Skeletal muscle tissue (tissue), 3 donors: ENCODE measurements at regions not wholly inside any gene's neighbourhood (a gene's known extent, or its start where the extent isn't known, plus 50 kb on each side); places are given as distances from the start of the nearest gene placed in this dataset.

ENCODE experiments used
- H3K27ac ChIP-seq: one replicate; pipeline ENCODE4 v1.7.0; 2013; ENCODE audit warnings: mild to moderate bottlenecking, low read depth, low read length, inconsistent platforms
- H3K27me3 ChIP-seq, 3 donors: one replicate each; pipeline ENCODE4 v1.7.0; 2013; ENCODE audit warnings: low read length in 3 of 3; ENCODE audit not compliant: control insufficient read depth in 3 of 3, insufficient read depth in 3 of 3
- H3K36me3 ChIP-seq, 3 donors: one replicate each; pipeline ENCODE4 v1.7.0; 2013; ENCODE audit warnings: low read length in 3 of 3; ENCODE audit not compliant: control insufficient read depth in 3 of 3, insufficient read depth in 3 of 3
- H3K4me1 ChIP-seq, 3 donors: one replicate each; pipeline ENCODE4 v1.7.0; 2013; ENCODE audit warnings: low read length in 3 of 3, mild to moderate bottlenecking in 3 of 3; ENCODE audit not compliant: control insufficient read depth in 3 of 3, insufficient read depth in 3 of 3
- H3K4me3 ChIP-seq, 3 donors: one replicate each; pipeline ENCODE4 v1.7.0; 2013; ENCODE audit warnings: low read length in 3 of 3
- H3K9ac ChIP-seq, 3 donors: one replicate each; pipeline ENCODE4 v1.7.0; 2013; ENCODE audit warnings: low read length in 3 of 3, mild to moderate bottlenecking in 3 of 3, moderate library complexity in 2 of 3, low read depth in 1 of 3
- H3K9me3 ChIP-seq, 3 donors: one replicate each; pipeline ENCODE4 v1.7.0; 2013; ENCODE audit warnings: low read length in 3 of 3; ENCODE audit not compliant: control insufficient read depth in 3 of 3
- donor health status: Osteomylitis.

DNA sequence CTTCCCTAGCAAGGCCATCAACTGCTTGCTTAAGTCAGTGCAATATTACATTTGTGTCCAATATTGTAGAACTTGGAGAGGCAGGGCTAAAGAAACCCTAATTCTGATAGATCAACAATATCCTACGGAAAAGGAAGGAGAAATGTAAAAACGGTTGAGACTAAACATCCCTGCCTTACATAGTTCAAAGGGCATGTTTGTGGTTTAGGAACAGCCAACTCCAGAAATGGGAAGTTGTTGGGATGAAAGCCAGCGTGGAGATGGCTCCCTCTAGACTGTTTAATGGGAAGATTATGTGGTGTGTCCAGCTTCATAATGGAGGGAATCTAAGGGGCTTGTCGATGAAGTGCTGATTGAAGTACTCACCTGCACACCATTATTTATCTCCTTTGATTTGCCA lies 145.3 kb upstream of the TENT5A start:
- no peak overlapping the region for H3K4me3 ChIP-seq
- H3K27ac ChIP-seq = no peak overlapping the region
- no peaks in the 10 kb centered on the region for H3K27me3 ChIP-seq
- H3K36me3 ChIP-seq = no peaks in the 10 kb centered on the region
- no peaks in the 10 kb centered on the region for H3K9me3 ChIP-seq
- H3K9ac ChIP-seq = no peak overlapping the region
- H3K4me1 ChIP-seq = peaks cover 0 to 7% (median 0%) of the 10 kb centered on the region in 3 donors

DNA sequence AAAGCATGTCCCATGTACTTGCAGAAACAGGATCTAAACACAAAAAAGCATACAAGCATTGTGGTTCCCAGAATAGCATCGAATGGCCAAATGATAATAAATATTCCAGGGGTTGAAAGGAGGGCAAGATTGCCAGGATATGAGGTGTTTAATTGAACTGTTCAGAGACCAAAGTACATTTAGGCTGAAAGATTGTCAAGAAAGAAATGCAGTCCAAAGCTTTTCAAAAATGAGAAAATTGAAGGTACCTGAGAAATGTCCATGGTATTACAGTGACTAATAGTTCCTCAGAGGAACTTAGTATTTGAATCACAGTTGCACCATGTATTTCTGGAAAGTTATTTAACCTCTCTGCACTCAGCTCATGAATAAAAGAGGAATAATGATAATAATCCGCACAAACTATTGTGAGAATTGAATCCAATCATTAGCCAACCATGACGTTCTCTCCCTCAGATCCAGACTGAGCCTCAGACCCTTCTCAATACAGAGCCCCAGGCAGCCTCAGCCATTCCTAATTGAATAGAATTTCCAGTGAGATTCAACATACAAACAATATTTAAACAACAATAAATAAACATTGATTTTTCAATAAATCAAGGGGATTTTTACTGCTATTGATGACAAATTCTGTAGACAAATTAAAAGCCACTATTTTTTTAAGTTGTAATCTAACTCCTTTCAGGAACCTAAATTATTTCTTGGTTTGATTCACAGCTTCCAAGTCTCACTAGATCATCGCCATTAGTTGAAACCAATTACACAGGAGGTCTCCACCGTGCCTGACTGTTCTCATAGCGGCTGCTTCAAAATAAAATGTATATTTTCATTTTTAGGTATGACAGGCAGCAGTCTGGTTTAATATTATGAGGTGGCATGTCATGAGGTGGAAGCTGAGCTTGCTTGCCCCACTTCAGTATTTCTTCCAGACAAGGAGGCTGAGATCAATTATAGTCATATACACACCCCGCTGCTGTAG lies 144.3 kb upstream of the TENT5A start:
- H3K4me1 ChIP-seq = peaks cover 0 to 7% (median 0%) of the 10 kb centered on the region in 3 donors
- H3K9ac ChIP-seq = no peak overlapping the region
- H3K9me3 ChIP-seq = no peaks in the 10 kb centered on the region
- no peak overlapping the region for H3K4me3 ChIP-seq
- no peaks in the 10 kb centered on the region for H3K36me3 ChIP-seq
- no peaks in the 10 kb centered on the region for H3K27me3 ChIP-seq
- no peak overlapping the region for H3K27ac ChIP-seq

DNA sequence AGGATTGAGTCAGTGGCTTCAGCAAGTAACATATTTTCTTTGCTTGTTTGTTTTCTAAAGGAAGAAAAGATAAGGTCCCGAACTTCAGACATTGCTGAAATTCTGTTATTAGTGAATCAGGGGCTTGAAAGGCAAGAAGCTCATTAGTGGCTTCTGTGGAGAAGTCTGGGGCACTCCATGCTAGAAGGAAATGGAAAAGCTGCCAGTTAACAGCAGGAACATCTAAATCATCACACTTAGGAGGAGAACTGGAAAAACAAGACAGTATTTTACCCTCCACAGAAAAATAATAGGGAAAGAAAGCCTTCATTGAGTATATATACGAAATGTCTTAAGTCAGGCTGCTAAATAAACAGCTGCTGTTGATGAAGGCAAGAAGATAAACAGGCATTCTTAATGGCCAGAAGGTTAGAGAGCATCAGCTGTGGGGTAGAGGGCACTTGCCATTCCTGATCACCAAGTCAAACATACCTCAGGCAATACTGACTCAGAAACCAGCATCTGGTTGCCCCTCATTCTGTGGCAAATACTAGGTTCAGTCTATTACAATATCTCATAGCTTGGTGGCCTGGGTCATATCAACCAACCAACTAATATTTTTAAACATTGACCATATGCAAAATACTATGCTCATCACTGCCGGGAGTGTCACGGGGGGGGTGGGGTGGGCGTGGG lies 143.2 kb upstream of the TENT5A start:
- no peak overlapping the region for H3K4me3 ChIP-seq
- H3K9ac ChIP-seq = no peak overlapping the region
- H3K9me3 ChIP-seq = no peaks in the 10 kb centered on the region
- peak overlapping the region; percentile 54 for H3K27ac ChIP-seq
- no peaks in the 10 kb centered on the region for H3K36me3 ChIP-seq
- peaks cover 0 to 5% (median 0%) of the 10 kb centered on the region in 3 donors for H3K4me1 ChIP-seq
- no peaks in the 10 kb centered on the region for H3K27me3 ChIP-seq

- Histone ChIP-seq H3K9ac (peak overlapping the region in 1 of 3 donors; percentile 46), H3K4me1 (peaks cover 0 to 5% (median 0%) of the 10 kb centered on the region in 3 donors)
These were observed 142.3 kb upstream of the TENT5A start for GRCh38 chr6:81894788-81895271.

GRCh38 chr6:81894306-81894705 lies 141.8 kb upstream of the TENT5A start:
- H3K4me1 ChIP-seq = peaks cover 0 to 5% (median 0%) of the 10 kb centered on the region in 3 donors
- no peak overlapping the region for H3K4me3 ChIP-seq
- no peaks in the 10 kb centered on the region for H3K36me3 ChIP-seq
- H3K9ac ChIP-seq = no peak overlapping the region
- peak overlapping the region; percentile 54 for H3K27ac ChIP-seq
- no peaks in the 10 kb centered on the region for H3K9me3 ChIP-seq
- no peaks in the 10 kb centered on the region for H3K27me3 ChIP-seq

More at GRCh38 chr6:81894788-81895271, 142.3 kb upstream of the TENT5A start:
- Histone ChIP-seq H3K36me3 (no peaks in the 10 kb centered on the region), H3K27me3 (no peaks in the 10 kb centered on the region), H3K9me3 (no peaks in the 10 kb centered on the region), H3K27ac (peak overlapping the region; percentile 54), H3K4me3 (no peak overlapping the region)

DNA sequence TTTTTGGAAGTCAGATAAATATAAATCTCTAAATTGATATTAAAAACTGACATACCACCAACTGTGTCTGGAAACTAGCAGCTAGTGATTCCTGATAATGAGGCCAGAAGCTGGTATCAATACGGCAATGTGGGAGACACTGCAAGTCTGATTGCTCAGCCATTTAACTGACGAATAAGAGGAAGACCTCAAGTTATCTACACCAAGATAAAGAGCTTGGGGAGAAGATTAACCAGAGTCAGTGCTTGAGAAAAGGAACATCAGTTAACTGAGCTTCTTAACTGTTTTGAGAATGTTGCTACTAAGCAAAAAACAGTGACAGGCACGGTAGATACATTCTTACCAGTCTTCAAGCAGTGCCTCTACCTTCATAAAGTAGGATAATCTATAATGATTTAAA lies 140.4 kb upstream of the TENT5A start:
- H3K27ac ChIP-seq = no peak overlapping the region
- no peaks in the 10 kb centered on the region for H3K36me3 ChIP-seq

GRCh38 chr6:81891874-81892273 lies 139.4 kb upstream of the TENT5A start:
- H3K9me3 ChIP-seq = no peaks in the 10 kb centered on the region
- H3K9ac ChIP-seq = no peak overlapping the region
- no peaks in the 10 kb centered on the region for H3K27me3 ChIP-seq
- no peak overlapping the region for H3K27ac ChIP-seq
- H3K4me3 ChIP-seq = no peak overlapping the region
- H3K4me1 ChIP-seq = peaks cover 0 to 5% (median 0%) of the 10 kb centered on the region in 3 donors
- H3K36me3 ChIP-seq = no peaks in the 10 kb centered on the region

More for the DNA sequence above, 140.4 kb upstream of the TENT5A start:
- no peaks in the 10 kb centered on the region for H3K9me3 ChIP-seq
- no peaks in the 10 kb centered on the region for H3K27me3 ChIP-seq
- H3K9ac ChIP-seq = no peak overlapping the region
- no peak overlapping the region for H3K4me3 ChIP-seq
- peaks cover 0 to 5% (median 0%) of the 10 kb centered on the region in 3 donors for H3K4me1 ChIP-seq

DNA sequence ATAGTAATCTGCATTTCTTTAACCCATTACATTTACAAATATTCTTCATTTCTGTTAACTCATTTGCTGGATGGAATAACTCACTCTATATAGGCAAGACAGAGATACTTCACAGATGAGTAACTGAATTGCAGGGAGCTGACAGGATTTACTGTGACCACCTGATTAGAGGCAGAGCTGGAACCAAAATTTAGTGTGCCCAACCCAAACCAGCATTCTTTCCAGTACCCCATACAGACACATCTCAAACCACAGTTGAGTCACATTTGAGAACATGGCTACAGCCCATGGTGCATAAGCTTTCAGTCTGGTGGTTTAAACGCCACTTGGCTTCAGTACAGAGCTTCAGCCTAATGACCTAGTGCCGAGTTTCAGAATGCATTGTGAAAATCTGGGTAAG lies 138.4 kb upstream of the TENT5A start:
- Histone ChIP-seq H3K27ac (no peak overlapping the region), H3K9ac (no peak overlapping the region), H3K36me3 (no peaks in the 10 kb centered on the region), H3K27me3 (no peaks in the 10 kb centered on the region), H3K4me1 (peaks cover 0 to 5% (median 0%) of the 10 kb centered on the region in 3 donors), H3K4me3 (no peak overlapping the region), H3K9me3 (no peaks in the 10 kb centered on the region)

GRCh38 chr6:81889377-81890053 lies 137.0 kb upstream of the TENT5A start:
- no peaks in the 10 kb centered on the region for H3K36me3 ChIP-seq
- H3K9ac ChIP-seq = no peak overlapping the region
- H3K4me3 ChIP-seq = no peak overlapping the region
- no peak overlapping the region for H3K27ac ChIP-seq
- peaks cover 0 to 1% (median 0%) of the 10 kb centered on the region in 3 donors for H3K4me1 ChIP-seq
- H3K9me3 ChIP-seq = no peaks in the 10 kb centered on the region
- no peaks in the 10 kb centered on the region for H3K27me3 ChIP-seq
